ENCODE measurements at regions not wholly inside any gene's neighbourhood (a gene's known extent, or its start where the extent isn't known, plus 50 kb on each side); places are given as distances from the start of the nearest gene placed in this dataset.

GRCh38 chr20:19961293-19961692 lies 55.9 kb upstream of the NAA20 start:
- Histone ChIP-seq H3F3A (ENCODE audit: low read depth) (no peaks in the 10 kb centered on the region), H4K20me1 (ENCODE audit: insufficient read depth, low read length, poor library complexity, severe bottlenecking) (no peaks in the 10 kb centered on the region), H3K4me2 (ENCODE audit: low read depth, low read length, poor library complexity, severe bottlenecking) (no peak overlapping the region), H3K36me3 (ENCODE audit: insufficient read depth, low read length) (no peaks in the 10 kb centered on the region), H2AFZ (ENCODE audit: low read length) (no peak overlapping the region), H3K79me2 (ENCODE audit: insufficient read depth, low read length) (no peaks in the 10 kb centered on the region), H3K27me3 (ENCODE audit: insufficient read depth, low read length, poor library complexity, severe bottlenecking) (no peaks in the 10 kb centered on the region), H3K4me1 (ENCODE audit: insufficient read depth, low read length, poor library complexity, severe bottlenecking) (no peaks in the 10 kb centered on the region), H3K9me3 (ENCODE audit: insufficient read depth, low read depth, low read length) (no peaks in the 10 kb centered on the region), H3K4me3 (ENCODE audit: low read length, poor library complexity, severe bottlenecking) (no peak overlapping the region), H3K9ac (ENCODE audit: low read depth, low read length, poor library complexity, severe bottlenecking) (no peak overlapping the region), H3K9me2 (replicated peaks; ENCODE audit: low read depth, low read length) (no peaks in the 10 kb centered on the region)
- TF ChIP-seq CTCF (conservative IDR thresholded peaks at IDR 0.05; ENCODE audit: low read length) (no peak), EZH2phosphoT487 (IDR thresholded peaks at IDR 0.05; ENCODE audit: borderline replicate concordance) (no peak)

- H3K4me1 ChIP-seq (ENCODE audit: insufficient read depth, low read length, poor library complexity, severe bottlenecking) = peaks cover under 1% of the 10 kb centered on the region
- H3K27me3 ChIP-seq (ENCODE audit: insufficient read depth, low read length, poor library complexity, severe bottlenecking) = peaks cover 6% of the 10 kb centered on the region
- H3K9me2 ChIP-seq (replicated peaks; ENCODE audit: low read depth, low read length) = no peaks in the 10 kb centered on the region
Observed at GRCh38 chr20:19962958-19963357, 54.2 kb upstream of the NAA20 start.

DNA sequence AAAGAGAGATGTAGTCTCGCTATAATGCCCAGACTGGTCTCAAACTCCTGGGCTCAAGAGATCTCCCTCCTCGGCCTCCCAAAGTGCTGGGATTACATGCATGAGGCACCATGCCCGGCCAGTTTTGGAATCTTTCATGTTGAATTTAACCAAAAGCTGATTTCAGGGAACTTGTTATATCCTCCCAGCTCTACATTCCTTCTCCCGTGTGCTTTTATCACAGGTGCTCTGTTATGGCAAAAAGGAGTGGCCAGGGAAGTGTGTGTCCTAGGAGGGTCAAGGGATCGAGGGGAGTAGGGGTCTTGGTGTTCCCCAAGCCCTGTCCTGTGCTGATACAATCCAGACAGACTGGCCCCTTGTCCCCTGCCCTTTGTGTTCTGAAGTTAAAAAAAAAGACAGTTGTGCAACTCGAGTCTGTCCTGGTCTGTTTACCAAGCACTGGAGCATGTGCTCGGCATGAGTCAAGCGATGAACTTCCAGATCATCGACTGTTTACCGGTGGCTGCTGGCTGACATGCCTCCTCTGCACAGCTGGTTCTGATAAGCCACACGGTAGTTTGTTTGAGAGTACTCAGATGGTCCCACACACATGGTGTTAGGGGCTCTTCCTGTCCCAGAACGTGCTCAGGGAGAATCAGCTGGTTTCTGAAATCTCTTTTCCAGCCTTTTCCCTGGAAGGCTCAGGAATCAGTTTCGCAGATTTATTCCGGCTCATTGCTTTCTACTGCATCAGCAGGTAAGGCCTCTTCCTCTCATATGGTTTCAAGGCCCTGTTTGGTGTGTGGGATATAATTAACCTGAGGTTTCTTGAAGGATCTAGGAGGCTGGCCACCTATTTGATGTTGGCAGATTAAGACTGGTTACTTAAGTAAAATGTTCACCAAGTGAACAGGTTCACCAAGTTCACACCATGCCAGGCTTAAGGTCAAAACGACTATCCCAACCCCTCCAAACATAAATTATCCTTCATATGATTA lies 52.6 kb upstream of the NAA20 start:
- no peaks in the 10 kb centered on the region for H3K9me2 ChIP-seq (replicated peaks; ENCODE audit: low read depth, low read length)
- peaks cover 6% of the 10 kb centered on the region for H3K27me3 ChIP-seq (ENCODE audit: insufficient read depth, low read length, poor library complexity, severe bottlenecking)
- H3K4me3 ChIP-seq (ENCODE audit: low read length, poor library complexity, severe bottlenecking) = no peak overlapping the region
- H3K79me2 ChIP-seq (ENCODE audit: insufficient read depth, low read length) = no peaks in the 10 kb centered on the region
- H3K36me3 ChIP-seq (ENCODE audit: insufficient read depth, low read length) = no peaks in the 10 kb centered on the region
- H3F3A ChIP-seq (ENCODE audit: low read depth) = no peaks in the 10 kb centered on the region
- H3K4me1 ChIP-seq (ENCODE audit: insufficient read depth, low read length, poor library complexity, severe bottlenecking) = peaks cover 7% of the 10 kb centered on the region
- H3K4me2 ChIP-seq (ENCODE audit: low read depth, low read length, poor library complexity, severe bottlenecking) = no peak overlapping the region
- TF ChIP-seq CTCF (conservative IDR thresholded peaks at IDR 0.05; ENCODE audit: low read length) = no peak
- TF ChIP-seq EZH2phosphoT487 (IDR thresholded peaks at IDR 0.05; ENCODE audit: borderline replicate concordance) = no peak
- no peak overlapping the region for H2AFZ ChIP-seq (ENCODE audit: low read length)
- H4K20me1 ChIP-seq (ENCODE audit: insufficient read depth, low read length, poor library complexity, severe bottlenecking) = no peaks in the 10 kb centered on the region
- no peaks in the 10 kb centered on the region for H3K9me3 ChIP-seq (ENCODE audit: insufficient read depth, low read depth, low read length)
- no peak overlapping the region for H3K9ac ChIP-seq (ENCODE audit: low read depth, low read length, poor library complexity, severe bottlenecking)

More at GRCh38 chr20:19962958-19963357, 54.2 kb upstream of the NAA20 start:
- H3K4me2 ChIP-seq (ENCODE audit: low read depth, low read length, poor library complexity, severe bottlenecking) = no peak overlapping the region
- no peaks in the 10 kb centered on the region for H3K36me3 ChIP-seq (ENCODE audit: insufficient read depth, low read length)
- no peak overlapping the region for H3K9ac ChIP-seq (ENCODE audit: low read depth, low read length, poor library complexity, severe bottlenecking)
- no peaks in the 10 kb centered on the region for H4K20me1 ChIP-seq (ENCODE audit: insufficient read depth, low read length, poor library complexity, severe bottlenecking)
- no peaks in the 10 kb centered on the region for H3K79me2 ChIP-seq (ENCODE audit: insufficient read depth, low read length)
- H2AFZ ChIP-seq (ENCODE audit: low read length) = no peak overlapping the region
- no peak overlapping the region for H3K4me3 ChIP-seq (ENCODE audit: low read length, poor library complexity, severe bottlenecking)
- no peaks in the 10 kb centered on the region for H3K9me3 ChIP-seq (ENCODE audit: insufficient read depth, low read depth, low read length)
- no peaks in the 10 kb centered on the region for H3F3A ChIP-seq (ENCODE audit: low read depth)
- no peak for TF ChIP-seq CTCF (conservative IDR thresholded peaks at IDR 0.05; ENCODE audit: low read length)
- TF ChIP-seq EZH2phosphoT487 (IDR thresholded peaks at IDR 0.05; ENCODE audit: borderline replicate concordance) = no peak

Data from Loucy (cell line).